ENCODE measurements at regions not wholly inside any gene's neighbourhood (a gene's known extent, or its start where the extent isn't known, plus 50 kb on each side); places are given as distances from the start of the nearest gene placed in this dataset.

- TF ChIP-seq ZNF138 (tag by site-specific recombination; IDR thresholded peaks at IDR 0.05; ENCODE audit: borderline replicate concordance) (no peak), ZBTB7A (tag by site-specific recombination; IDR thresholded peaks at IDR 0.05; ENCODE audit: low read depth) (no peak), ZNF184 (tag by site-specific recombination; IDR thresholded peaks at IDR 0.05) (no peak), ZFHX2 (tag by site-specific recombination; conservative IDR thresholded peaks at IDR 0.05) (no peak), ZNF776 (tag by site-specific recombination; IDR thresholded peaks at IDR 0.05; ENCODE audit: borderline replicate concordance) (no peak), ZNF169 (tag by site-specific recombination; IDR thresholded peaks at IDR 0.05) (no peak), ZNF830 (tag by site-specific recombination; IDR thresholded peaks at IDR 0.05; ENCODE audit: low read depth) (no peak), BCL11B (tag by site-specific recombination; IDR thresholded peaks at IDR 0.05; ENCODE audit: low read depth) (no peak)
- Histone ChIP-seq H3K36me3 (ENCODE audit: control insufficient read depth in 2 of 2, insufficient read depth in 1 of 2, low read length in 2 of 2) (no peaks in the 10 kb centered on the region), H3K9me3 (ENCODE audit: control insufficient read depth, insufficient read depth, low read depth, low read length) (no peaks in the 10 kb centered on the region), H3K4me1 (ENCODE audit: control insufficient read depth, insufficient read depth, low read length) (no peaks in the 10 kb centered on the region), H3K4me3 (ENCODE audit: low read depth, low read length) (no peak overlapping the region), H3K27ac (ENCODE audit: extremely low read depth, low read depth, low read length) (no peak overlapping the region)
- CTCF ChIA-PET, result no interaction called here
- POLR2A ChIA-PET, result no interaction called here
These were observed 287.9 kb upstream of the KLHL29 start for GRCh38 chr2:23096906-23097602.

GRCh38 chr2:23100406-23100805 is 284.6 kb upstream of the KLHL29 start:
- TF ChIP-seq HOXA7 (CRISPR knock-in tag; IDR thresholded peaks at IDR 0.05; ENCODE audit: borderline replicate concordance), result no peak
- no peak for TF ChIP-seq KLF1 (tag by site-specific recombination; IDR thresholded peaks at IDR 0.05)
- TF ChIP-seq, protein P1, sequence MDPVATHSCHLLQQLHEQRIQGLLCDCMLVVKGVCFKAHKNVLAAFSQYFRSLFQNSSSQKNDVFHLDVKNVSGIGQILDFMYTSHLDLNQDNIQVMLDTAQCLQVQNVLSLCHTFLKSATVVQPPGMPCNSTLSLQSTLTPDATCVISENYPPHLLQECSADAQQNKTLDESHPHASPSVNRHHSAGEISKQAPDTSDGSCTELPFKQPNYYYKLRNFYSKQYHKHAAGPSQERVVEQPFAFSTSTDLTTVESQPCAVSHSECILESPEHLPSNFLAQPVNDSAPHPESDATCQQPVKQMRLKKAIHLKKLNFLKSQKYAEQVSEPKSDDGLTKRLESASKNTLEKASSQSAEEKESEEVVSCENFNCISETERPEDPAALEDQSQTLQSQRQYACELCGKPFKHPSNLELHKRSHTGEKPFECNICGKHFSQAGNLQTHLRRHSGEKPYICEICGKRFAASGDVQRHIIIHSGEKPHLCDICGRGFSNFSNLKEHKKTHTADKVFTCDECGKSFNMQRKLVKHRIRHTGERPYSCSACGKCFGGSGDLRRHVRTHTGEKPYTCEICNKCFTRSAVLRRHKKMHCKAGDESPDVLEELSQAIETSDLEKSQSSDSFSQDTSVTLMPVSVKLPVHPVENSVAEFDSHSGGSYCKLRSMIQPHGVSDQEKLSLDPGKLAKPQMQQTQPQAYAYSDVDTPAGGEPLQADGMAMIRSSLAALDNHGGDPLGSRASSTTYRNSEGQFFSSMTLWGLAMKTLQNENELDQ (tag by site-specific recombination; IDR thresholded peaks at IDR 0.05; ENCODE audit: low read depth), result no peak
- no peak for TF ChIP-seq ZNF660 (tag by site-specific recombination; IDR thresholded peaks at IDR 0.05)
- TF ChIP-seq ZNF169 (tag by site-specific recombination; IDR thresholded peaks at IDR 0.05), result no peak
- TF ChIP-seq GLIS1 (tag by site-specific recombination; IDR thresholded peaks at IDR 0.05), result no peak
- TF ChIP-seq KLF8 (tag by site-specific recombination; IDR thresholded peaks at IDR 0.05), result no peak
- no peak for TF ChIP-seq EGR2 (tag by site-specific recombination; IDR thresholded peaks at IDR 0.05; ENCODE audit: low read depth)
- no peak for TF ChIP-seq ZNF624 (tag by site-specific recombination; IDR thresholded peaks at IDR 0.05)
- TF ChIP-seq ZNF747 (tag by site-specific recombination; IDR thresholded peaks at IDR 0.05), result no peak
- TF ChIP-seq ZNF341 (tag by site-specific recombination; IDR thresholded peaks at IDR 0.05; ENCODE audit: low read depth), result no peak
- no peak for TF ChIP-seq HOXD13 (CRISPR knock-in tag; IDR thresholded peaks at IDR 0.05; ENCODE audit: borderline replicate concordance)
- no peak for TF ChIP-seq KLF10 (tag by site-specific recombination; IDR thresholded peaks at IDR 0.05)
- TF ChIP-seq ZNF239 (tag by site-specific recombination; IDR thresholded peaks at IDR 0.05), result no peak
- TF ChIP-seq SETDB1 (IDR thresholded peaks at IDR 0.05; ENCODE audit: insufficient read length, low read length), result no peak
- TF ChIP-seq, protein P2, sequence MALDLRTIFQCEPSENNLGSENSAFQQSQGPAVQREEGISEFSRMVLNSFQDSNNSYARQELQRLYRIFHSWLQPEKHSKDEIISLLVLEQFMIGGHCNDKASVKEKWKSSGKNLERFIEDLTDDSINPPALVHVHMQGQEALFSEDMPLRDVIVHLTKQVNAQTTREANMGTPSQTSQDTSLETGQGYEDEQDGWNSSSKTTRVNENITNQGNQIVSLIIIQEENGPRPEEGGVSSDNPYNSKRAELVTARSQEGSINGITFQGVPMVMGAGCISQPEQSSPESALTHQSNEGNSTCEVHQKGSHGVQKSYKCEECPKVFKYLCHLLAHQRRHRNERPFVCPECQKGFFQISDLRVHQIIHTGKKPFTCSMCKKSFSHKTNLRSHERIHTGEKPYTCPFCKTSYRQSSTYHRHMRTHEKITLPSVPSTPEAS (tag by site-specific recombination; IDR thresholded peaks at IDR 0.05), result no peak
- no peak for TF ChIP-seq ZBTB8A (tag by site-specific recombination; IDR thresholded peaks at IDR 0.05)
- no peak for TF ChIP-seq PATZ1 (tag by site-specific recombination; IDR thresholded peaks at IDR 0.05)
- H3K36me3 ChIP-seq (ENCODE audit: control insufficient read depth in 2 of 2, insufficient read depth in 1 of 2, low read length in 2 of 2), result no peaks in the 10 kb centered on the region
- H3K27ac ChIP-seq (ENCODE audit: extremely low read depth, low read depth, low read length), result no peak overlapping the region
- H3K9me3 ChIP-seq (ENCODE audit: control insufficient read depth, insufficient read depth, low read depth, low read length), result no peaks in the 10 kb centered on the region
- no peak overlapping the region for H3K4me3 ChIP-seq (ENCODE audit: low read depth, low read length)
- no peaks in the 10 kb centered on the region for H3K4me1 ChIP-seq (ENCODE audit: control insufficient read depth, insufficient read depth, low read length)
- ChIA-PET CTCF (no interaction called here), POLR2A (no interaction called here)

All from HEK293 (cell line).